H1 (cell line): ENCODE measurements at regions not wholly inside any gene's neighbourhood (a gene's known extent, or its start where the extent isn't known, plus 50 kb on each side); places are given as distances from the start of the nearest gene placed in this dataset.

ENCODE experiments used
- CTBP2 ChIP-seq: IDR thresholded peaks from 2 replicates; pipeline ENCODE4 v1.7.0; 2011; ENCODE audit warnings: borderline replicate concordance, mild to moderate bottlenecking, moderate library complexity, mixed read lengths, low read length; ENCODE audit not compliant: insufficient read depth, insufficient read length
- POLR2AphosphoS5 ChIP-seq: IDR thresholded peaks from 2 replicates; pipeline ENCODE4 v1.6.1; 2011; ENCODE audit warnings: low read depth, low read length
- TF ChIP-seq, protein P1 (sequence below): IDR thresholded peaks from 2 replicates; pipeline ENCODE4 v1.6.1; 2011; ENCODE audit warnings: low read length, improper control_type of control experiment

DNA sequence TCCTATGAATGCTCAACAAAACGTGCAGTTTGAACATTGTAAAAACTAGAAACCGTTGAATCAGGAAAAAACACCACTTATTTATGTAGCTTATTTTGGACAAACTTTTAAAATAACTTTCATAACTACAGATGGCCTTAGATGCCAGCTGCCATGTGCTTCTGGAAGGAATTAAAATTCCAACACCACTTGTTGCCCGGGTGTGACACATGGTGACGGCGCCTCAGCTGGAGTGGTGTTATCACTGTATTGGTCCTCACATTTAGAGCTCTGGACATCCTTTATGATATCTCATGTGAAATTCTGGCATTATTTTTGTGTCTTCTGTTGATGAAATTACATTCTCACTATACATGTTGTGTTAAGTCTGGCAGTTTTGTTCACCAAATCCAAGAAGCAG, 211.0 kb downstream of the IPO8 start (continued):
- TF ChIP-seq, protein P1, sequence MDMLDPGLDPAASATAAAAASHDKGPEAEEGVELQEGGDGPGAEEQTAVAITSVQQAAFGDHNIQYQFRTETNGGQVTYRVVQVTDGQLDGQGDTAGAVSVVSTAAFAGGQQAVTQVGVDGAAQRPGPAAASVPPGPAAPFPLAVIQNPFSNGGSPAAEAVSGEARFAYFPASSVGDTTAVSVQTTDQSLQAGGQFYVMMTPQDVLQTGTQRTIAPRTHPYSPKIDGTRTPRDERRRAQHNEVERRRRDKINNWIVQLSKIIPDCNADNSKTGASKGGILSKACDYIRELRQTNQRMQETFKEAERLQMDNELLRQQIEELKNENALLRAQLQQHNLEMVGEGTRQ: no peak
- TF ChIP-seq CTBP2 (no peak), POLR2AphosphoS5 (no peak)
